ENCODE measurements at regions not wholly inside any gene's neighbourhood (a gene's known extent, or its start where the extent isn't known, plus 50 kb on each side); places are given as distances from the start of the nearest gene placed in this dataset.

DNA sequence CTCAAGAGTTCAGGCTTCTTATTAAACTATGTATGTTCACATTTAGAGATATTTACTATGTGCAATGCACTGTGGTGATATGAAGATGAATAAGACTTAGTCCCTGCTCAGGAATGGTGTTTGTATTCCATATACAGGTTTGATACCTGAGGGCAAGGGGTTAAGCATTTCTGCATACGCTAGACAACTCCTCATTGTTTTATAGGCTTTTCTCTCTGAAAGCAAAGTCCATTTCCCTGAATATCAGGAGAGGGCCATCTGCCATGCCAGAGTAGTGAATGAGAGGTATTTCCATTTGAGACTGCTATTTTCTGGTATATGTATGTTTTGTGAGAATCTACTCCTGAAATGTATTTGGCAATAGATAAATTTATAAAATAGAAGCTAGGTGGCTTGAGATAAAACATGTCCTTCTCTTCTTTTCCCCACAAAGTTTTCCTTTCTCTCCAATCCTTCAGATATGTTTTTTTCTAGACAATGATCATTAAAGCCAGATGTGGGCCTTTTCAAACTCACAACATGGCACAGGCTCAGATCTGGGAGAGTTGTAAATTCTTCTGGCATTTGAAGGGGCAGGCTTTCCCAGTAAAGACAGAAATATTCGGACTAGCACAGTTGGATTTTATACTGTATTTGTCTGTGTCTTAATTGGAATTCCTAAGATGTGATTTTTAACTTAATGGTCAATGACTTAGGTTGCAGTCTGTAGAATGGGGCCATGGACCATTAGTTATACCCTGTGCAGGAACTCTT, 73.3 kb upstream of the WDR26 start:
- TF ChIP-seq, protein P1, sequence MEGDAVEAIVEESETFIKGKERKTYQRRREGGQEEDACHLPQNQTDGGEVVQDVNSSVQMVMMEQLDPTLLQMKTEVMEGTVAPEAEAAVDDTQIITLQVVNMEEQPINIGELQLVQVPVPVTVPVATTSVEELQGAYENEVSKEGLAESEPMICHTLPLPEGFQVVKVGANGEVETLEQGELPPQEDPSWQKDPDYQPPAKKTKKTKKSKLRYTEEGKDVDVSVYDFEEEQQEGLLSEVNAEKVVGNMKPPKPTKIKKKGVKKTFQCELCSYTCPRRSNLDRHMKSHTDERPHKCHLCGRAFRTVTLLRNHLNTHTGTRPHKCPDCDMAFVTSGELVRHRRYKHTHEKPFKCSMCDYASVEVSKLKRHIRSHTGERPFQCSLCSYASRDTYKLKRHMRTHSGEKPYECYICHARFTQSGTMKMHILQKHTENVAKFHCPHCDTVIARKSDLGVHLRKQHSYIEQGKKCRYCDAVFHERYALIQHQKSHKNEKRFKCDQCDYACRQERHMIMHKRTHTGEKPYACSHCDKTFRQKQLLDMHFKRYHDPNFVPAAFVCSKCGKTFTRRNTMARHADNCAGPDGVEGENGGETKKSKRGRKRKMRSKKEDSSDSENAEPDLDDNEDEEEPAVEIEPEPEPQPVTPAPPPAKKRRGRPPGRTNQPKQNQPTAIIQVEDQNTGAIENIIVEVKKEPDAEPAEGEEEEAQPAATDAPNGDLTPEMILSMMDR (IDR thresholded peaks at IDR 0.05; ENCODE audit: low read depth, low read length) = no peak
- no peak for TF ChIP-seq EZH2phosphoT487 (IDR thresholded peaks at IDR 0.05; ENCODE audit: low read depth)

Measured in OCI-LY3 (cell line).